SW 1271 (cell line): ENCODE measurements at regions not wholly inside any gene's neighbourhood (a gene's known extent, or its start where the extent isn't known, plus 50 kb on each side); places are given as distances from the start of the nearest gene placed in this dataset.

Experiments used
- DNase-seq, 2 experiments: peaks; one replicate each; lab custom pipeline; 2025; lab: John Stamatoyannopoulos, UW

DNA sequence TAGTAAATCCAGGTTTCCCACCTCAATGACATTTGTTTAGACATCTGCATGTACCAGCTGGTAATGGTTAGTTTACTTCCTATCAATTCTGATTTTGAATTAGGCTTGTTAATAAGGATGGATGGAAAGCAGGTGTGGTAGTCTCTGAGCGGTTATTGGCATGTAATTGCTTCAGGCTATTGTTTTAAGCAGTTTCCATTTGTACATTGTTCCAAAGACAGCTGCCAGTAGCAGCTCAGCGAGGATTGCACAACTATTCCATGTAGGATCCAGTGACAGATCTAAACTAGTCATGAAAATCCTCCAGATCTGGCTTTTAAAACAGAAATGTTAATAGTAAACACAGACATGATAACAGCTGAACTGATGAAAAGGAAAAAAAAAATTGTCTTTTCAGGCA is 436.0 kb upstream of the ADARB2 start:
- DNase-seq: no peak

DNA sequence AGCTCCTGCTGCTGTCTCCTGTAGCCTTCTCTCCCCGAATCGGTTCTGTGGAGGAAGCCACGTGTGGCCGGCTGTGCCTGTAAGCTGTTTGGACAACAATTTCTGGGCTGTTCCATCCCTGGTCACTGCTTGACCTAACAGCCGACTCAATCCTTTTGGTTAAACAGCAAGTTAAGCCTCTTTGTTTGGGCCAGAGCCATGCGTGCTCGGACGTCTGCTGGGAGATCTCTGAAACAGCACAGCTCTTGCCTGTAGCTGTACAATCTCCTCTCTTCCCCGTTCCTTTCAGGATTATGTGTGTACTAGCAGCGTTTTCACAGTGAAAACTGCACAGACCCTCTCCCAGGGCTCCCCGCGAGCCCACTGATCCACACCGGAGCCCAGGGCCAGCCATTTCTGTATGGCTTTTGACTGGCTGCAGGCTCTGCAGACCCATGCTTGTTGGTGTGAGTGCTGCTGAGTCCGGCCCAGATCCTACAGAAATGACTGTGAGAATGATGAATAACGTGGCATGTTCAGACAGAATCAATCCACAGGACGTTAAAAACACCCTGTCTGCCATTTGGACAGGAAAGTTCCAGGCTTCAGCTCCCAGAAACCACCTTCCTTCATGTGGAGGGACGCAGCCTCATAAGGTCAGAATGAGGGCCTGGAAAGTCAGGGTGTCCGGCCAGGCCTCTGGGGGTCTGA is 428.6 kb upstream of the ADARB2 start:
- DNase-seq: no peak

- no peak for DNase-seq
Observed at GRCh38 chr10:2150288-2150687, 413.0 kb upstream of the ADARB2 start.

- no peak for DNase-seq
Observed at GRCh38 chr10:2145926-2146478, 408.7 kb upstream of the ADARB2 start.

DNA sequence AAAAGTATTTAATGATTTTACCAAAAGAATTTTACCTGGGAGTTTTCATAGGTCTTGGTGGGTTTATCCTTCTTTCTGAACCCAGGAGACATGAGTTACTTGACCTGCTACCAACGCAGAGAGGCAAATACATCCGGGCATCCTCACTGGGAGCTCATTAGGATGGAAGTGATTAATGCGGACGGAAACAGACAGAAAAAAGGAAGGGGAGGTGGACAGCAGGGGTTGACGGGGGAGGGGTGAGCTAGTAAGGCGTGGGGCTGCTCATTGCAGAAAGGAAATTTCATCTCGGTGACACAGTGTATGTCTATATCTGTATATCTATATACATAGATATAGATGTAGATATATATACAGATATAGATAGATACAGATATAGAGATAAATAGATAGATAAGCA is 408.2 kb upstream of the ADARB2 start:
- DNase-seq: no peak

DNA sequence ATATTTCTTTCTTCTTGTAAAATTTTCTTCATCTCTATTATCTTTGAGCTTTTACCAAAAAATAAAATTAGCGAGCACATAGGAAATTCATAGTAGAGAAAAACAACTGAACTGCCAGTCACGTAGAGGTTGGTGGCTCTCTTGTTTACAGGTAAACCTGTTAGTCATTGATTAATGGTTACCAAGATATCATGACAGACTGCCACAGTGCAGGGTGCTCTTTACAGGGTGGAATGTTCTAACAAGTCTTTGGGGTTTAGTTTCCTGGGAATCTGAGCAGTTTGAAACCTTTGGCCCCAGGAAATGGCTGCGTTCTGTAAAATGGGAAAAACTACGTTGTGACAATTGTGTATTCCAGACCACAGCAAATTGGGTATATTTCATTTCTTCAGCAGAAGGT is 407.3 kb upstream of the ADARB2 start:
- no peak for DNase-seq

- DNase-seq: no peak
Observed at GRCh38 chr10:2143213-2143835, 406.0 kb upstream of the ADARB2 start.

- DNase-seq: no peak
Observed at GRCh38 chr10:2139746-2140145, 402.4 kb upstream of the ADARB2 start.

DNA sequence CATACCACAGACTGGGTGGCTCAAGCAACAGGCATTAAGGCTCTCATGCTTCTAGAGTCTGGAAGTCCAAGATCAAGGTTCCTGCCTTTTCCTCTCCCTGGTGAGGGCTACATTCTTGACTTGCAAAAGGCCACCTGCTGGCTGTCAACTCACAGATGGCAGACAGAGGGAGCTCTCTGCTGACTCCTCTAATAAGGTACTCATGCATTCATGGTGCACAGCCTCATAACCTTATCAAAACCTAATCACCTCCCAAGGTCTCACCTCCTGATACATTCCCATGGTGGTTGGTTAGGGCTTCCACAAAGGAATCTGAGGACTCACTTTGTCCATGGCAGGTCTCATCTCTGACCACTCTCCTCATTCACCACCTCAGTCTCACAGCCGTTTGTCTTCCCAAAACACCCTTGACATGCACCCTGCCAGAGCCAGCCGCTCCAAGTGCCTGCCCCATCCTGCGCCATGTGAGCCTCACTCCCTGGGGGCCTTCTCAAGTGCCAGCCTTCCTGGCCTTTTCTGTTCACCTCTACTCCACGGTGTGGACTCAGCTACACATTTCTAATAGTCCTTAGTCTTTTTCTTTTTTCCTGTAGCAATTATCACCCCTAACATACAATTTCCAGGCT is 400.3 kb upstream of the ADARB2 start:
- DNase-seq: peak; percentile 1 to 12

- DNase-seq: no peak
Observed at GRCh38 chr10:2130705-2131305, 393.5 kb upstream of the ADARB2 start.

DNA sequence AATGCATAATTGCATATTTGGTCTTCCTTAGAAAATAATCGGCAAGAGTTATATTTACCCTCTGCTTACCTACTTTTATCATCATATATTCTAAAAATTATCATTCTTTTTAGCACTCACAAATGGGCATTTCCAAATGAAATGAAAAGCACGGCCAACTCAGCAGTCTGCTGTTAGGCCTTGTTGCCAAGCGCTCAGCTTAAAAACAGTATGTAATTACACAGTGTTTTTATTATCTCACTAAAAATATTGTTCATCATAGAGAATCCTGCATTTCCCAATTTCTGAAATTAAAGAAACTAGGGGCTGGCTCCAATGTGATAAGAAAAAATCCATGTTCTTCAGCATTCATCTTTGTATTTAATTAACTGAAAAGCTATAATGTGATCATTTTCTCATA is 391.7 kb upstream of the ADARB2 start:
- no peak for DNase-seq

GRCh38 chr10:2124135-2124534 is 386.8 kb upstream of the ADARB2 start:
- no peak for DNase-seq

- DNase-seq: no peak
Observed at GRCh38 chr10:2122431-2123124, 385.3 kb upstream of the ADARB2 start.

DNA sequence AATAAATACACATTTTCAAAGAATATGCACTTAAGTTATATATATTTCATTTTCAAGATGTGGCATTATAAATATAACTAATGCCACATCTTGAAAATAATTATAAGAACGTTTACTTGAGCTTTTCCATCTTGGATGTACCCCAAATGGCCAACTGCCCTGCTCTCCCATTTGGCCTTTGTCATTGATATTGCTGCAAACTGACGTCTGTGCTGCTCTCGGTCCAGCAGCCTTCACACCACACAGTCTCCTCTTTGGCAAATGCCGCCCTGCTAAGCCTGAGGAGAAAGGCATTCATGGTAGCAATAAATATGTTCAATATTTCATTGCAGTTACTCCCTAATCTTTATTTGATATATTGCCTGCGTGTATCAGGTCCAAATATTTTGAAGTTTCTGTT is 384.6 kb upstream of the ADARB2 start:
- no peak for DNase-seq

GRCh38 chr10:2121315-2121714 is 384.0 kb upstream of the ADARB2 start:
- DNase-seq: no peak

- no peak for DNase-seq
Observed at GRCh38 chr10:2120746-2121145, 383.4 kb upstream of the ADARB2 start.

DNA sequence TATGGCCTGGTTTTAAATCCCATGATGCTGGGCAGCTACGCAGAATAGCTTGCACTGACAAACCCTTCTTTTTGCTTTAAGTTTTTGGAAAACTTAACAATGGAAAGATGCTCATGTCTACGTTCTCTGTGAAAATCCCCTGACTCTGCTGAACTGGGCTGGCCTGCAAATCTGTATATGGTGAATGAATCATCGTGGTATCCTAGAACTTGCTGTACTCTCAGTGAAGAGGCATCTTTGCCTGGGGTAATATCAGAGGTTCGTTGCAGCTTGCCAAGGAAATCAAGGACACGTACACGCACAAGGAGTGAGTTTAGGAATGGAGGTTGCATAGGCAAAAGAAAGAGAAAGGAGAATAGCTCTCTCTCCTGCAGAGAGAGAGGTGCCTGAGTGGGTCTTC is 382.0 kb upstream of the ADARB2 start:
- DNase-seq: no peak

- DNase-seq: no peak
Observed at GRCh38 chr10:2118201-2118600, 380.9 kb upstream of the ADARB2 start.

- DNase-seq: no peak
Observed at GRCh38 chr10:2117641-2118040, 380.3 kb upstream of the ADARB2 start.

DNA sequence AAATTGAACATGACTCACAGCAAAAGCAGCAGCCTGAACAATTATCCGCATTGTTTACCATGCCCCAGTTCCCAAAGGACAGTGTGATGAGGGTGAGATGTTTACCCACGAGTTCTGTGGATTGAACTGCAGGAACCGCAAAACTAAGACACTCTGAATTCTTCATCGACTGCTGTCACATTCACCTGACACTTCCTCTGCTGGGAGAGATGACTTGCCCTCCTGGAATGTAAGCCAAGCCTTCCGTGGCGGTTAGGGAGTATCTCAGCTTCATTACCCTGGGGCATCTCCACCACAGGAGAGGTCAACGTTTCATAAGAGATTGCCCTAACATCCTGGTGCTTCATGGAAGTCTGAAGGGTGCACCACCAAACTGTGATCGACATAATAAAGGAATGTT is 374.6 kb upstream of the ADARB2 start:
- DNase-seq: peak; percentile 53 to 83

DNA sequence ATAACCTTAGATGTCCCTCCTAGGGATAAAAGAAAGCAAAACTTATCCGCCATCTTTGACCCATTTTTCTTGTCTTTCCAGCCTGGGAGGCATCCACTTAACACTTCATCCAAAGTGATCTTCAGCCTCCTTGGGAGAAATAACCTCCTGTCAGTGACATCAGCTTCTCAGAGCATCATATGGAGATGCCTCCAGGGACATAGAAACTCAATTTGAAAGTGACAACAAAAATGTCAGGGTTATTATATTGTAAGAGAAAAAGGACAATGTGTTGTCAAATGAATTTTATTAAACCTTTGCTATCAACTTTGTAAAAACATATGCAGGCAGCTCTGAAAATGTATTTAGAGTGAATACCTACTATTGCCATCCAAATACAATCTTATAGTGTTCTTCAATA is 371.2 kb upstream of the ADARB2 start:
- no peak for DNase-seq

- no peak for DNase-seq
Observed at GRCh38 chr10:2106641-2107040, 369.3 kb upstream of the ADARB2 start.
